Ovary (tissue), 7 donors: ENCODE measurements at regions not wholly inside any gene's neighbourhood (a gene's known extent, or its start where the extent isn't known, plus 50 kb on each side); places are given as distances from the start of the nearest gene placed in this dataset.

Experiments
- DNase-seq, 5 donors: peaks; one replicate each; pipeline ENCODE4 v3.0.0-alpha.2; 2019 to 2020
- H3K27ac ChIP-seq, 2 donors: fragments of 200-600 bp; one replicate each; pipeline versions ENCODE4 v1.5.1 to v1.8.0; 2019 to 2022
- H3K27me3 ChIP-seq: fragments of 200-600 bp; one replicate; pipeline ENCODE4 v1.8.0; 2022
- H3K36me3 ChIP-seq: fragments of 200-600 bp; sonication (generic); one replicate; pipeline ENCODE4 v1.5.1; 2019
- H3K4me1 ChIP-seq: one replicate; pipeline ENCODE4 v1.8.1; 2013; ENCODE audit warnings: mild to moderate bottlenecking, moderate library complexity; ENCODE audit not compliant: insufficient read depth
- H3K4me3 ChIP-seq: fragments of 200-600 bp; sonication (generic); one replicate; pipeline ENCODE4 v1.5.1; 2017
- H3K9me3 ChIP-seq, 2 donors: fragments of 200-600 bp in 1 of 2; sonication (generic) in 1 of 2; one replicate each; pipeline versions ENCODE4 v1.5.1 to v1.8.1; 2013 to 2019; ENCODE audit warnings: mild to moderate bottlenecking in 1 of 2, moderate library complexity in 1 of 2
- CTCF ChIP-seq, 3 donors: fragments of 450-650 bp in 2 of 3; fragments of 200-600 bp in 1 of 3; IDR thresholded peaks; one replicate each; pipeline versions ENCODE4 v1.5.1 to v1.8.0; 2016 to 2022; ENCODE audit warnings: antibody characterized with exemption in 3 of 3, mild to moderate bottlenecking in 1 of 3
- EP300 ChIP-seq: sonication (generic); formaldehyde crosslinking; IDR thresholded peaks from one replicate; pipeline ENCODE4 v1.6.1; 2017; ENCODE audit warnings: antibody characterized with exemption
- POLR2A ChIP-seq: fragments of 450-650 bp; IDR thresholded peaks from one replicate; pipeline ENCODE4 v1.6.1; 2017; ENCODE audit warnings: antibody characterized with exemption, mild to moderate bottlenecking, moderate library complexity
- WGBS, 3 donors: extraction: QIAGEN DNeasy Blood & Tissue Kit in 1 of 3; methylation state at CpG; one replicate each; pipeline versions ENCODE4 v1.1.5 to v1.1.7; 2013 to 2017; 5-methylcytosine and 5-hydroxymethylcytosine counted together
- intact Hi-C, 4 donors: fragments of 100-400 bp; cut with DNase I; formaldehyde crosslinking; loops; one replicate each; pipeline versions ENCODE4 v1.11.0 to v1.15.1; 2022 to 2023
- donor health status: DM: no; HTN: no; CAD: no; lungs with moderate emphysema.
- donor health status: DM: no; HTN: no; CAD: no.
- donor health status: Bipolar disorder and iron deficiency.
- donor health status: DM: no; HTN: no; CAD: no.
- donor health status: DM: yes; HTN: yes; CAD: no.

- TF ChIP-seq EP300 (no peak), CTCF (IDR thresholded peaks at IDR 0.05) (no peak), POLR2A (no peak)
- WGBS, 3 donors, result 59 to 78% (median 74%) methylated on average over 1 of the region's 1 CpG
Measured at GRCh38 chr4:33045334-33045733, 2325.2 kb downstream of the PCDH7 start.

GRCh38 chr4:33052241-33052640 is 2332.1 kb downstream of the PCDH7 start:
- no peaks in the 10 kb centered on the region for H3K27me3 ChIP-seq
- 89 to 93% (median 90%) methylated on average over 5 of the region's 5 CpGs for WGBS, 3 donors
- no peak for DNase-seq
- no peaks in the 10 kb centered on the region for H3K4me1 ChIP-seq
- TF ChIP-seq POLR2A (no peak), EP300 (no peak), CTCF (IDR thresholded peaks at IDR 0.05) (no peak)
- H3K9me3 ChIP-seq, result no peaks in the 10 kb centered on the region
- no peak overlapping the region for H3K27ac ChIP-seq
- H3K4me3 ChIP-seq, result no peak overlapping the region
- H3K36me3 ChIP-seq, result no peaks in the 10 kb centered on the region
- intact Hi-C loops, result no loop called here

More at GRCh38 chr4:33045334-33045733, 2325.2 kb downstream of the PCDH7 start:
- DNase-seq, result no peak
- no peak overlapping the region for H3K4me3 ChIP-seq
- no peaks in the 10 kb centered on the region for H3K27me3 ChIP-seq
- H3K4me1 ChIP-seq, result no peaks in the 10 kb centered on the region
- no peaks in the 10 kb centered on the region for H3K36me3 ChIP-seq
- no peak overlapping the region for H3K27ac ChIP-seq
- H3K9me3 ChIP-seq, result no peaks in the 10 kb centered on the region
- intact Hi-C loops, result no loop called here

- Histone ChIP-seq H3K4me1 (no peaks in the 10 kb centered on the region), H3K27ac (no peak overlapping the region), H3K4me3 (no peak overlapping the region), H3K27me3 (no peaks in the 10 kb centered on the region), H3K9me3 (no peaks in the 10 kb centered on the region), H3K36me3 (no peaks in the 10 kb centered on the region)
- DNase-seq, result no peak
- TF ChIP-seq POLR2A (no peak), EP300 (no peak), CTCF (IDR thresholded peaks at IDR 0.05) (no peak)
- intact Hi-C loops, result no loop called here
Measured at GRCh38 chr4:33054161-33054560, 2334.0 kb downstream of the PCDH7 start.

GRCh38 chr4:33054656-33055196 is 2334.6 kb downstream of the PCDH7 start:
- intact Hi-C loops, result no loop called here
- no peak overlapping the region for H3K27ac ChIP-seq
- no peak for DNase-seq
- TF ChIP-seq POLR2A (no peak), EP300 (no peak), CTCF (IDR thresholded peaks at IDR 0.05) (no peak)
- H3K27me3 ChIP-seq, result no peaks in the 10 kb centered on the region
- WGBS, 3 donors, result 39 to 43% (median 40%) methylated on average over 3 of the region's 3 CpGs
- H3K4me3 ChIP-seq, result no peak overlapping the region
- H3K9me3 ChIP-seq, result no peaks in the 10 kb centered on the region
- H3K36me3 ChIP-seq, result no peaks in the 10 kb centered on the region
- no peaks in the 10 kb centered on the region for H3K4me1 ChIP-seq

GRCh38 chr4:33057736-33058135 is 2337.6 kb downstream of the PCDH7 start:
- H3K27ac ChIP-seq, result no peak overlapping the region
- no peaks in the 10 kb centered on the region for H3K36me3 ChIP-seq
- H3K9me3 ChIP-seq, result no peaks in the 10 kb centered on the region
- H3K4me3 ChIP-seq, result no peak overlapping the region
- WGBS, 3 donors, result 92 to 94% (median 93%) methylated on average over 1 of the region's 1 CpG
- H3K27me3 ChIP-seq, result no peaks in the 10 kb centered on the region
- no peaks in the 10 kb centered on the region for H3K4me1 ChIP-seq
- no peak for TF ChIP-seq CTCF (IDR thresholded peaks at IDR 0.05)
- TF ChIP-seq EP300, result no peak
- no peak for TF ChIP-seq POLR2A
- no peak for DNase-seq
- intact Hi-C loops, result no loop called here
